Gastroesophageal sphincter (tissue), 4 donors: ENCODE measurements at regions not wholly inside any gene's neighbourhood (a gene's known extent, or its start where the extent isn't known, plus 50 kb on each side); places are given as distances from the start of the nearest gene placed in this dataset.

Experiments used
- ATAC-seq: fragments of 150-250 bp; one replicate; pipeline ENCODE4 v1.9.1; 2016; ENCODE audit warnings: mild to moderate bottlenecking, moderate library complexity
- H3K27ac ChIP-seq, 4 donors: fragments of 200-600 bp; sonication (generic) in 3 of 4; 1 replicate in 3 of 4; 2 replicates in 1 of 4; pipeline ENCODE4 v1.5.1; 2016 to 2019
- H3K27me3 ChIP-seq: fragments of 200-600 bp; sonication (generic); one replicate; pipeline ENCODE4 v1.5.1; 2019
- H3K36me3 ChIP-seq, 2 donors: fragments of 200-600 bp; sonication (generic); one replicate each; pipeline ENCODE4 v1.5.1; 2019; ENCODE audit warnings: control low read depth in 1 of 2
- H3K4me1 ChIP-seq, 3 donors: fragments of 200-600 bp; sonication (generic); 1 replicate in 2 of 3; 2 replicates in 1 of 3; pipeline ENCODE4 v1.5.1; 2016 to 2019; ENCODE audit warnings: control low read depth in 2 of 3
- H3K4me3 ChIP-seq, 2 donors: fragments of 200-600 bp; sonication (generic); one replicate each; pipeline ENCODE4 v1.5.1; 2019; ENCODE audit warnings: mild to moderate bottlenecking in 1 of 2, moderate library complexity in 1 of 2
- H3K9me3 ChIP-seq, 3 donors: fragments of 200-600 bp; sonication (generic); one replicate each; pipeline ENCODE4 v1.5.1; 2017 to 2019; ENCODE audit warnings: control low read depth in 2 of 3
- EP300 ChIP-seq: sonication (generic); formaldehyde crosslinking; IDR thresholded peaks from one replicate; pipeline ENCODE4 v1.6.1; 2017; ENCODE audit warnings: antibody characterized with exemption, mild to moderate bottlenecking
- POLR2A ChIP-seq, 2 donors: fragments of 450-650 bp; IDR thresholded peaks; one replicate each; pipeline ENCODE4 v1.6.1; 2017; ENCODE audit warnings: antibody characterized with exemption in 2 of 2, mild to moderate bottlenecking in 2 of 2, moderate library complexity in 1 of 2
- POLR2AphosphoS5 ChIP-seq: sonication (generic); formaldehyde crosslinking; IDR thresholded peaks from one replicate; pipeline ENCODE4 v1.6.1; 2017; ENCODE audit warnings: antibody characterized with exemption
- WGBS, 2 donors: methylation state at CpG; one replicate each; pipeline ENCODE4 v1.1.5; 2018; ENCODE audit warnings: low coverage in 1 of 2; 5-methylcytosine and 5-hydroxymethylcytosine counted together
- TF ChIP-seq, protein P1 (sequence below), 4 experiments: fragments of 200-600 bp in 2 of 4; fragments of 450-650 bp in 2 of 4; sonication (generic) in 1 of 4; IDR thresholded peaks; one replicate each; pipeline ENCODE4 v1.5.1; 2017 to 2019; ENCODE audit warnings: antibody characterized with exemption in 4 of 4, mild to moderate bottlenecking in 2 of 4, moderate library complexity in 2 of 4

DNA sequence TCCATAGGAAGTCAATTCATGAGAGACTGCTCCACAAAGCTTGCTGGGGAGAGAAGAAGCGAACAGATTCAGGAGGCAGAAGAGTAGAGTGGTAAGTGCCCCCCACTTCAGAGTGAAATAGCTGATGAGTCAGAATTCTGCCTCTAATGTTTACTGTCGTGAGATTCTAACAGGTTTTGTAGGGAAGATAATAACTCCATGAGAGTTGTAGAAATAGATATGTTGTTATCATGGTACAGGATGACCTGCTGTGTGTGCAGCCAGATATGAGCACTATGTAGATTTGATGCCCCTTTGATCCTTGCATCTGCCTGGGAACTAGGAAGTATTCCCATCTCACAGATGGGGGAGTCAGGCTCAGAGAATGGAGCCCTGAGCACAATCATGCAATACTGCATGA lies 502.4 kb upstream of the CDH11 start:
- ATAC-seq: no peak
- H3K27ac ChIP-seq: no peak overlapping the region
- 76 to 83% methylated on average over 1 to 2 of the region's 2 CpGs for WGBS, 2 donors
- H3K27me3 ChIP-seq: no peaks in the 10 kb centered on the region
- no peaks in the 10 kb centered on the region for H3K9me3 ChIP-seq
- H3K4me3 ChIP-seq: no peak overlapping the region
- no peaks in the 10 kb centered on the region for H3K4me1 ChIP-seq
- no peaks in the 10 kb centered on the region for H3K36me3 ChIP-seq
- TF ChIP-seq EP300 (no peak), POLR2A (IDR thresholded peaks at IDR 0.05) (no peak), POLR2AphosphoS5 (no peak)
- TF ChIP-seq, protein P1, sequence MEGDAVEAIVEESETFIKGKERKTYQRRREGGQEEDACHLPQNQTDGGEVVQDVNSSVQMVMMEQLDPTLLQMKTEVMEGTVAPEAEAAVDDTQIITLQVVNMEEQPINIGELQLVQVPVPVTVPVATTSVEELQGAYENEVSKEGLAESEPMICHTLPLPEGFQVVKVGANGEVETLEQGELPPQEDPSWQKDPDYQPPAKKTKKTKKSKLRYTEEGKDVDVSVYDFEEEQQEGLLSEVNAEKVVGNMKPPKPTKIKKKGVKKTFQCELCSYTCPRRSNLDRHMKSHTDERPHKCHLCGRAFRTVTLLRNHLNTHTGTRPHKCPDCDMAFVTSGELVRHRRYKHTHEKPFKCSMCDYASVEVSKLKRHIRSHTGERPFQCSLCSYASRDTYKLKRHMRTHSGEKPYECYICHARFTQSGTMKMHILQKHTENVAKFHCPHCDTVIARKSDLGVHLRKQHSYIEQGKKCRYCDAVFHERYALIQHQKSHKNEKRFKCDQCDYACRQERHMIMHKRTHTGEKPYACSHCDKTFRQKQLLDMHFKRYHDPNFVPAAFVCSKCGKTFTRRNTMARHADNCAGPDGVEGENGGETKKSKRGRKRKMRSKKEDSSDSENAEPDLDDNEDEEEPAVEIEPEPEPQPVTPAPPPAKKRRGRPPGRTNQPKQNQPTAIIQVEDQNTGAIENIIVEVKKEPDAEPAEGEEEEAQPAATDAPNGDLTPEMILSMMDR (IDR thresholded peaks at IDR 0.05): no peak

DNA sequence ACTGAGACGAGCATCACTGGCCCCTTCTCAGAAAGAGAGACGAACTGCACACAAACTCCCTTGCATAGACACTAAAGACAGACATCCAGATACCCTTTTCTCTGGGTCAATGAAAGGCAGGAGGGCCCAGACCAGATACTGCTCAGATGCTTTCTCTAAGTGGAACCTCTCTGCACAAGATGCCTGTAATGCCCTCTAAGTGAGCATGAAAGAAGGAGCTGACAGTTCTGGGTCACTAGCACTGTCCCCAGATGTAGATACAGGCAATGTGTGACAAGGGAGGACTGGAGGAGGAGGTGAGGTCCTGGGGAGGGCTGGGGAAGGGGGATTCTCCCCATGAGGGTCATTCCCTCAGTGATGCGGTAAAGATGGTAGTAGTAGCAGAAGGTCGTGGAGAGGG lies 501.0 kb upstream of the CDH11 start:
- ATAC-seq: no peak
- Histone ChIP-seq H3K9me3 (no peaks in the 10 kb centered on the region), H3K36me3 (no peaks in the 10 kb centered on the region), H3K27me3 (peaks cover 6% of the 10 kb centered on the region), H3K27ac (no peak overlapping the region), H3K4me3 (no peak overlapping the region), H3K4me1 (no peaks in the 10 kb centered on the region)
- WGBS, 2 donors: 86 to 87% methylated on average over 2 to 3 of the region's 4 CpGs
- TF ChIP-seq POLR2A (IDR thresholded peaks at IDR 0.05) (no peak), EP300 (no peak), POLR2AphosphoS5 (no peak)
- TF ChIP-seq, protein P1 (IDR thresholded peaks at IDR 0.05): no peak

DNA sequence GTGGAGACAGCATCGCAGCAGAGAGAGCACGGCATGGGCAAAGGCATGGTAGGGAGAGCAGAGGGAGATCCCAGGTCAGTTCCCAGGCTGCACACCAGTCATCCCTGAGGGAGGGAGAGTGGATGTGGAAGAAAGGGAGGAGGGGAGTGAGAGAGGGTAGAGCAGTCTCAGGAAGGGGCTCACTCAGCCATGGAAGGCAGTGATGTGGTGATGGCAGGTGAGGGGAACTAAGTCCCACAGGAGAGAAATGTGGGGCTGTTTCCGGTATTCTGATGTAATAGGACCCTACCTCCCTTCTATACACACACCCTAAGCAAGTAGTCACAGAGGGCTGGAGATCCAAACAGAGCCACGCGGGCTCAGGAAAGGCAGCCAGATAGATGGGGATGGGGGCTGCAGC lies 500.3 kb upstream of the CDH11 start:
- no peaks in the 10 kb centered on the region for H3K36me3 ChIP-seq
- no peaks in the 10 kb centered on the region for H3K4me1 ChIP-seq
- no peak overlapping the region for H3K4me3 ChIP-seq
- H3K9me3 ChIP-seq: no peaks in the 10 kb centered on the region
- WGBS, 2 donors: 81 to 100% methylated on average over 3 to 5 of the region's 5 CpGs
- no peak overlapping the region for H3K27ac ChIP-seq
- TF ChIP-seq POLR2A (IDR thresholded peaks at IDR 0.05) (no peak), EP300 (no peak), POLR2AphosphoS5 (no peak)
- TF ChIP-seq, protein P1 (IDR thresholded peaks at IDR 0.05): no peak
- peaks cover 6% of the 10 kb centered on the region for H3K27me3 ChIP-seq
- ATAC-seq: no peak

DNA sequence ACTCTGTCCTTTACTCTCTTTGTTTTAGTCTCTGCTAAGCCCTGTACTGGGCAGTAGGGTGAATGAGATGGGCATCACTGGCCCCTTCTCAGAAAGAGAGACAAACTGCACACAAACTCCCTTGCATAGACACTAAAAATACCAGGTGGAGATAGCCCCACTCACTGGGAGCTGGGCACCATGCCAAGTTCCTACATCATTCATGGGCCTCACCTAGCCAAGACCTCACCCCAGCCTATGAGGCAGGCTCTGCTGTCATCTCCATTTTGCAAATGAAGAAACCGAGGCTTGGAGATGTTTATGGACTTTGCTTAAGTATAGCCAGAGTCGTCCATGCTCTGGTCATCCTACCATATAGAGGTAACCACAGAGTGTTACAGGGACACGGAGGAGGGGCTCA lies 499.8 kb upstream of the CDH11 start:
- no peak overlapping the region for H3K27ac ChIP-seq
- no peak for ATAC-seq
- no peaks in the 10 kb centered on the region for H3K9me3 ChIP-seq
- H3K4me1 ChIP-seq: no peaks in the 10 kb centered on the region
- H3K4me3 ChIP-seq: no peak overlapping the region
- TF ChIP-seq, protein P1 (IDR thresholded peaks at IDR 0.05): no peak
- no peak for TF ChIP-seq EP300
- TF ChIP-seq POLR2AphosphoS5: no peak
- no peak for TF ChIP-seq POLR2A (IDR thresholded peaks at IDR 0.05)
- peaks cover 6% of the 10 kb centered on the region for H3K27me3 ChIP-seq
- WGBS, 2 donors: 60 to 76% methylated on average over 1 to 3 of the region's 3 CpGs
- no peaks in the 10 kb centered on the region for H3K36me3 ChIP-seq

DNA sequence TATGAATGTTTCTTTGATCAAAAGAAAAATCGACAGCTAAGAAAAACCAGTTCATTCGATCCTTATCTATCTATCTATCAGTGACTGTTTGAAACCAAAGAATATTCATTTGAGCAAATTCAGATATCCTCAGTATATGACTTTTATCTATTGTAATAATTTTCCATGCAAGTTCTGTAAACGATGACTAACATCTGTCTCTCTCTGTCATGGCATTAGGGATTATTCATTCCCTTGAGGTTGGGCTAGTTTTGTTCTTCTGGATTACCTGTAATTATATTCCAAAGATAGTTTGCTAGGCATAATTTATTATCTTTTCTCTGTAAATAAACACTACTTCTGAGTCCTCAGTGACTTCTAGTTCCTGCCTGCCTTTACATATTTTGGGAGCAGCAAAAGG lies 497.7 kb upstream of the CDH11 start:
- no peak for ATAC-seq
- WGBS, 2 donors: 72 to 75% methylated on average over 3 of the region's 3 CpGs
- TF ChIP-seq POLR2A (IDR thresholded peaks at IDR 0.05): no peak
- no peak for TF ChIP-seq EP300
- TF ChIP-seq, protein P1 (IDR thresholded peaks at IDR 0.05): no peak
- TF ChIP-seq POLR2AphosphoS5: no peak

More for the DNA sequence above, 497.7 kb upstream of the CDH11 start:
- Histone ChIP-seq H3K27ac (no peak overlapping the region), H3K27me3 (peaks cover 6% of the 10 kb centered on the region), H3K4me1 (no peaks in the 10 kb centered on the region), H3K36me3 (no peaks in the 10 kb centered on the region), H3K4me3 (no peak overlapping the region), H3K9me3 (no peaks in the 10 kb centered on the region)
